Activated T-cell treated with anti-CD3 and anti-CD28 coated beads for 24 hours (primary cell): ENCODE measurements at regions not wholly inside any gene's neighbourhood (a gene's known extent, or its start where the extent isn't known, plus 50 kb on each side); places are given as distances from the start of the nearest gene placed in this dataset.

Experiments
- DNase-seq: peaks from one replicate; pipeline ENCODE4 v3.0.0-alpha.2; 2020; ENCODE audit warnings: low read depth

- no peak for DNase-seq
Measured at GRCh38 chr16:74031551-74031950, 265.1 kb upstream of the PSMD7 start.

- no peak for DNase-seq
Measured at GRCh38 chr16:74030000-74030706, 266.5 kb upstream of the PSMD7 start.

GRCh38 chr16:74029115-74029792, 267.4 kb upstream of the PSMD7 start:
- no peak for DNase-seq

GRCh38 chr16:74026373-74027281, 270.0 kb upstream of the PSMD7 start:
- DNase-seq = no peak

- no peak for DNase-seq
Measured at GRCh38 chr16:74024953-74025352, 271.7 kb upstream of the PSMD7 start.

- DNase-seq = no peak
Measured at GRCh38 chr16:74020095-74020670, 276.4 kb upstream of the PSMD7 start.

GRCh38 chr16:74019612-74020011, 277.0 kb upstream of the PSMD7 start:
- DNase-seq = no peak

- no peak for DNase-seq
Measured at GRCh38 chr16:74015953-74016352, 280.7 kb upstream of the PSMD7 start.

- no peak for DNase-seq
Measured at GRCh38 chr16:73998707-73999106, 297.9 kb upstream of the PSMD7 start.

- no peak for DNase-seq
Measured at GRCh38 chr16:73997971-73998370, 298.6 kb upstream of the PSMD7 start.

- no peak for DNase-seq
Measured at GRCh38 chr16:73997340-73997711, 299.3 kb upstream of the PSMD7 start.

- no peak for DNase-seq
Measured at GRCh38 chr16:73996624-73997339, 299.8 kb upstream of the PSMD7 start.

- DNase-seq = no peak
Measured at GRCh38 chr16:73993878-73994277, 302.7 kb upstream of the PSMD7 start.

- DNase-seq = no peak
Measured at GRCh38 chr16:73978407-73978784, 318.2 kb upstream of the PSMD7 start.

- no peak for DNase-seq
Measured at GRCh38 chr16:73976644-73977043, 320.0 kb upstream of the PSMD7 start.

GRCh38 chr16:73973174-73973573, 323.4 kb upstream of the PSMD7 start:
- no peak for DNase-seq

- no peak for DNase-seq
Measured at GRCh38 chr16:73966851-73967250, 329.8 kb upstream of the PSMD7 start.

- DNase-seq = no peak
Measured at GRCh38 chr16:73965591-73965990, 331.0 kb upstream of the PSMD7 start.

GRCh38 chr16:73956587-73957494, 339.8 kb upstream of the PSMD7 start:
- DNase-seq = peak; percentile 4

- no peak for DNase-seq
Measured at GRCh38 chr16:73955702-73956101, 340.9 kb upstream of the PSMD7 start.

- DNase-seq = no peak
Measured at GRCh38 chr16:73955255-73955654, 341.4 kb upstream of the PSMD7 start.
